CD4-positive, alpha-beta T cell treated with Interleukin-4 for 4 hours (primary cell): ENCODE measurements at regions not wholly inside any gene's neighbourhood (a gene's known extent, or its start where the extent isn't known, plus 50 kb on each side); places are given as distances from the start of the nearest gene placed in this dataset.
"Not testable (repeated sequence)": the region's sequence is repeated elsewhere in the genome, so short reads cannot be mapped to it uniquely, and the experiment has no call there.

ENCODE experiments used
- DNase-seq: peaks from one replicate; pipeline ENCODE4 v3.0.0-alpha.2; 2020

- DNase-seq: no peak
These were observed 273.8 kb downstream of the C16orf95 start for GRCh38 chr16:87043231-87044031.

DNA sequence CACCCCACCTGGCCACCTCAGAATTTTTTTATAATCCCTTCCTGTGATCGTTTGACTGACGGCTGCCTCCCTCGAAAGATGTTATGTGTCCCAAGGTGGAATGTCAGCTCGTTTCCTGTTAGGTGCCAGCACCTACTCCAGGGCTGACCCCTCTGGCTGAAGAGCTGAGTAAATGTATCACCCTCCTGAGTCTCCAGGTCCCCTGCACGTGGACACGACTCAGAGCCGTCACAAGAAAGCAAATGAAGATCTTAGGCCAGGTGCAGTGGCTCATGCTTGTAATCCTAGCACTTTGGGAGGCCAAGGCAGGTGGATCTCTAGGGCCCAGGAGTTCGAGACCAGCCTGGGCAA lies 273.2 kb downstream of the C16orf95 start:
- DNase-seq: no peak

DNA sequence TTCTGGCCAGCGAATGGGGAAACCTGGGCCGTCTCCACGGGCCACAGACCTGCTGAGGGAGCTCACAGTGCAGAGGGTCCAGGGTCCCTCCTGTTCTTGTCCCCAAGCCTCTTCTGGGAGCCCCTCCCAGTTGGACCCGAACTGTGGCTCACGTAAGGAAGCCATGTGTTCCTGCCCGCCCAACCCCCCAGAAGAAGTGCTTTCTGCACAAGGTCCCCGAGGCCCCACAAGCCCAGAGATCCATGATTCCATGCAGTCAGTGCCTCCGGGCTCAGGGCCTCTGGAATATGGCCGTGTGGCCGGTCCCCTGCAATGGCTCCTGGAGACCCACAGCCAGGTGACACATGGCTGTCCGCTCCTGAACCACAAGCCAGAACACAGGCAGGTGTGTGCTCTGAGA lies 272.4 kb downstream of the C16orf95 start:
- no peak for DNase-seq

DNA sequence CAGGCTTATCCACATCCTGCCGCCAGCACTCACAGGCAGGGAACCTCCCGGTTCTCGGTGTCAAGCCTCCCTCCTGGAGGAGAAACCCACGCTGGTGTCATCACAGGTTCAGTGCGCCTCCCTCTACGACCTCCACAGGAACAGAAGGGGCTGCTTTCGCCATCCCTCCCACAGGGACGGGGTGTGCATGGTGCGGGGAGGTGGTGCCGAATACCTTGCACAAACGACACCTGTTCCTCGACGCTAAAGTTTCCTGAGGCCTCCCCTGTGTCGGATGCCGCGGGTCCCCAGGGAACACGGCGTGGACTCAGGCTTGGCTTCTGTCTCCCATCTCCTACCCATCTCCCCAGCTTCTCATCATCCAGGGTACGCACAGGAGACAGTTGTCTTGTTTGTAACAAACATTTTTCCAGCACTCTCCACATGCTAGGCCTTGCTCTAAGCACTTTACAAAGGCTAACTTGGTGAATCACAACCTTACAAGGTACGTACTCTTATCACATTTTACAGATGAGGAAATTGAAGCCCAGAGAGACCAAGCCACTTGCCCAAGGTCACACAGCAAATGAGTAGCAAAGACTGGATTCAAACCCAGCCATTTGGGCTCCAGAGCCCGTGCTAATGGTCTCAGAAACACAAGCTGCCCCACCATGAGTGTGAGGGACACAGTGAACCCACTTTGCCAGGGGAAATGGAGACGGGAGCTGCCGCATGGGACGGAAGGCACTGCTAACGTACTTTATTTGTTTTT lies 271.6 kb downstream of the C16orf95 start:
- no peak for DNase-seq

- DNase-seq: no peak
These were observed 271.0 kb downstream of the C16orf95 start for GRCh38 chr16:87046235-87046634.

GRCh38 chr16:87047221-87048037 lies 269.8 kb downstream of the C16orf95 start:
- DNase-seq: no peak

DNA sequence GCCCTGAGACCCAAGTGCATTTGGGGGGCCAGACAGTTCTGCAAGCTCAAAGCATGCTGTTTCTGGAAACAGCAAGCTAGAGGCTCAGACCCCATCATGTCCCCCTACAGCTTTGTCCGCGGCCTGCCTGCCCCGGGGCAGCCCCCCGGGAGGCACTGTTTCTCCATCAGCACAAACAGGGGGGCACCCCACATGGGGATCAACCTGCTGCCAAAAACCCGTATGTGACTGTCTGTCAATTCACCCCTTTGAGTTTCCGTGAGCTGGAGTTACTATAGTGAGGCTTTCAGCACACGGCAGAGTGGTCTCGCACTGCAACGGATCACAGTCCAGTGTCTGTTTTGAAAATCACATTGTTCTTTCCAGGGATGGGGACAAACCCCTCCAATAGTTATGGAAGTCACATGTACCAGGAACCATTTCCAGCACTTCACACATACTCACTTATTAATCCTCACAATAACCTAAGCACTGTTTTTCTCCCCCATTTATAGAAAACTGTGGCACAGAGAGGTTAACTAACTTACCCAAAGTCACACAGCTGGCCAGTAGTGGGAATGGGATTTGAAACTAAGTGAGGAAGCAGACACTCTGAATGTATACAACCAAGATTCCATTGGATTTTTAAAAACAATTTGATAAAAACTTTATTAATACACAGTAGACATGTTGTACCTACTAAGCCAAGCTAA lies 269.0 kb downstream of the C16orf95 start:
- no peak for DNase-seq

DNA sequence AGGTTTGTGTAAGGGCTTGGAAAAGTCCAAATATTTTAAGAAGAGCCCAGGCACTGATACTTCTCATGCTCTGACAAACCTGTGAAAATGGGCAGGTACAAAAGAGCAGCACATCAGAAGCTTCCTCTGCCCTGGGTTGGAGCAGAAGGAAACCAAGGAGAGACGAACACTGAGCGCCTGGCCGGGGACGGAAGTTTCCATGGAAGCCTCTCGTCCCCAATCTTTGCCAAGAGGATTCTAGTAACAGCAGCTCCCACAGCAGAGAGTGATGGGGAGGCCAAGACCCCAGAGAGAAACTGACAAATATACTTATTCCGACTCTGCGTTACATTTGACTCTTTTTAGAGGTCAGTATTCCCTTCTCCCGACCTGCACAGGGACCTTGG lies 268.5 kb downstream of the C16orf95 start:
- DNase-seq: no peak

DNA sequence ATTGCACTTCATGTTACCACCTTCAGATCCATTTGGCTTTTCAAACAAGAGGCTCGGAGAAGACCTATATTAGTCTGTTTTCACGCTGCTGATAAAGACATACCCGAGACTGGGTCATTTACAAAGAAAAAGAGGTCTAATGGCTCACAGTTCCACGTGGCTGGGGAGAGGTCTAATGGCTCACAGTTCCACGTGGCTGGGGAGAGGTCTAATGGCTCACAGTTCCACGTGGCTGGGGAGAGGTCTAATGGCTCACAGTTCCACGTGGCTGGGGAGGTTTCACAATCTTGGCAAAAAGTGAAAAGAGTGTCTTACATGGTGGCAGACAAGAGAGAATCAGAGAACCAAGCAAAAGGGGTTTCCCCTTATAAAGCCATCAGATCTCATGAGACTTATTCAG lies 268.0 kb downstream of the C16orf95 start:
- DNase-seq: not testable (repeated sequence)

GRCh38 chr16:87050142-87050541 lies 267.1 kb downstream of the C16orf95 start:
- DNase-seq: no peak

GRCh38 chr16:87051526-87052320 lies 265.5 kb downstream of the C16orf95 start:
- no peak for DNase-seq

DNA sequence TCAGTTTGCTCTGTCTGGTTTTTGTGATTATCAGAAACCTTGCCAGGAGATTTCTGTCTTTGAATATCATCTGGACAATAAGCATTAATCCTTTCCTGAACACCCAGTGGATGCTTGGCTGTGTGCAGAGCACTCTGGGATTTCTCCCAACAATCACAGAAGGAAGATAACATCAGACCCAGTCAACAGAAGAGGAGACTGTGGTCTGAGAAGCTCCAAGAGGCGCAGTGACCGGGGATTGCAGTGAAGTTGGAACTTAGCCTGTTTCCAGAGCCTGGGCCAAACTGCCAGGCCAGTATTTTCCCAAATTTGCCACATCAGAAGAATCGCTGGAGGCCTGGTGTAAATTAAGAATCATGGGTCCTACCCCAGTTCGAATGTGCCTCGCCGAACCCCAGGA lies 264.7 kb downstream of the C16orf95 start:
- DNase-seq: no peak

- DNase-seq: no peak
These were observed 263.9 kb downstream of the C16orf95 start for GRCh38 chr16:87053016-87053982.

DNA sequence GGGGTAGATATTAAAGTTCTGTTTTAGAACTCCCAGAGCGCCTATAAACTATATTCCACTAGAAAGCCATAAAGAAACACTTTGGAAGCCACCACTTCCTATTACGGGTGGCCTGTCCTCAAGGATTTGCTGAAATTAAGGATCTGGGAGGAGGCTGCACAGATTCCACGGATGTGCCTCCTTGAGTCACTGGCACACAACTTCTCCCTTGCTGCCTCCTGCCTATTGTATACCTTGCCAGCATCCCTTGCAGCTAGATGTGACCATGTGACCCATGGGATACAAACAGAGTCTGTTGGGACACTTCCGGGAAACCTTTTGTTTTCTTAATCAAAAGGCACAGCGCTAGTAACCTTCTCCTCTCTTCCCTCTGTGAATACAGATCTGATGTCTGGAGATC lies 263.0 kb downstream of the C16orf95 start:
- DNase-seq: no peak

GRCh38 chr16:87054856-87055255 lies 262.3 kb downstream of the C16orf95 start:
- DNase-seq: no peak

GRCh38 chr16:87056083-87056482 lies 261.1 kb downstream of the C16orf95 start:
- DNase-seq: no peak

GRCh38 chr16:87056551-87056950 lies 260.6 kb downstream of the C16orf95 start:
- DNase-seq: no peak

- no peak for DNase-seq
These were observed 259.8 kb downstream of the C16orf95 start for GRCh38 chr16:87057211-87057881.

- no peak for DNase-seq
These were observed 259.1 kb downstream of the C16orf95 start for GRCh38 chr16:87057951-87058560.

DNA sequence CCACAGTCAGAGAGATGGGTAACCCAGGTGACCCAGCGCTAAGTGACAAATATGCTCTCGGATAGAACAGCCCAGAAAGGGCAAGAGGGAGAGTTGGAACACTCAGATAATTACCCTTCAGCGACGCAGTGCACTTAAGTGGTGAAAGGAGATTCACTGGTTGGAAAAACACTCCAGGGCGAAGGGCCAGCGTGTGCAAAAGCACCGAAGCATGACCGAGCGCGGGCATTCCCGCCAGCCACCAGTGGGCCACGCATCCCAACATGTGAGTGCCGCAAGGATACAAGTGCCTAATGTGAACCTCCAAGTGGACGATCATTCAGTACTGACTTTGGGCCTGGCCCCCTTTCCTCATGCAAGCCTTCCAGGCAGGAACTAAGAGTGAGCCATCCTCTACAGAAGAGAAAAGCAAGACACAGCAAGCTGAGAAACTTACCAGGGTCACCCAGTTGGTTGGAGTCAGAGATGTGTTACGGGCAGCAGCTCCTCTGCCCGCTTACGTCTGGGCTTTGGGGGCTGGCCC lies 258.4 kb downstream of the C16orf95 start:
- DNase-seq: no peak
